ENCODE measurements at regions not wholly inside any gene's neighbourhood (a gene's known extent, or its start where the extent isn't known, plus 50 kb on each side); places are given as distances from the start of the nearest gene placed in this dataset.

GRCh38 chr14:100955201-100955600, 51.7 kb upstream of the RTL1 start:
- TF ChIP-seq ZFX (IDR thresholded peaks at IDR 0.05) = no peak
- no peak for TF ChIP-seq CTCF (conservative IDR thresholded peaks at IDR 0.05)
- no peak overlapping the region for H3K27ac ChIP-seq

- TF ChIP-seq ZFX (IDR thresholded peaks at IDR 0.05) (no peak), CTCF (conservative IDR thresholded peaks at IDR 0.05) (no peak)
- H3K27ac ChIP-seq = no peak overlapping the region
These were observed 59.0 kb upstream of the RTL1 start for GRCh38 chr14:100962494-100962893.

- no peak overlapping the region for H3K27ac ChIP-seq
- no peak for TF ChIP-seq ZFX (IDR thresholded peaks at IDR 0.05)
These were observed 61.8 kb upstream of the RTL1 start for GRCh38 chr14:100965296-100965695.

GRCh38 chr14:100967178-100967577, 63.7 kb upstream of the RTL1 start:
- TF ChIP-seq ZFX (IDR thresholded peaks at IDR 0.05) (no peak), CTCF (conservative IDR thresholded peaks at IDR 0.05) (no peak)
- no peak overlapping the region for H3K27ac ChIP-seq

- H3K27ac ChIP-seq = no peak overlapping the region
- TF ChIP-seq ZFX (IDR thresholded peaks at IDR 0.05) = no peak
- TF ChIP-seq CTCF (conservative IDR thresholded peaks at IDR 0.05) = no peak
These were observed 64.4 kb upstream of the RTL1 start for GRCh38 chr14:100967930-100968329.

- no peak for TF ChIP-seq ZFX (IDR thresholded peaks at IDR 0.05)
- no peak for TF ChIP-seq CTCF (conservative IDR thresholded peaks at IDR 0.05)
- no peak overlapping the region for H3K27ac ChIP-seq
These were observed 68.8 kb upstream of the RTL1 start for GRCh38 chr14:100972118-100972897.

GRCh38 chr14:100975671-100976070, 72.1 kb upstream of the RTL1 start:
- TF ChIP-seq CTCF (conservative IDR thresholded peaks at IDR 0.05) (no peak), ZFX (IDR thresholded peaks at IDR 0.05) (no peak)
- H3K27ac ChIP-seq = no peak overlapping the region

- H3K27ac ChIP-seq = no peak overlapping the region
- TF ChIP-seq ZFX (IDR thresholded peaks at IDR 0.05) = no peak
- TF ChIP-seq CTCF (conservative IDR thresholded peaks at IDR 0.05) = no peak
These were observed 75.6 kb upstream of the RTL1 start for GRCh38 chr14:100979079-100979478.
